Tongue (tissue), 1 donor: ENCODE measurements at regions not wholly inside any gene's neighbourhood (a gene's known extent, or its start where the extent isn't known, plus 50 kb on each side); places are given as distances from the start of the nearest gene placed in this dataset.

Source experiments
- DNase-seq: peaks from one replicate; pipeline ENCODE4 v3.0.0-alpha.2; 2015

GRCh38 chr3:43180027-43180426, 74.1 kb upstream of the POMGNT2 start:
- DNase-seq = peak; percentile 33

- no peak for DNase-seq
These were observed 73.0 kb upstream of the POMGNT2 start for GRCh38 chr3:43178891-43179366.

GRCh38 chr3:43177085-43177484, 71.2 kb upstream of the POMGNT2 start:
- DNase-seq = no peak

- DNase-seq = peak; percentile 12
These were observed 70.8 kb upstream of the POMGNT2 start for GRCh38 chr3:43176666-43177065.

- no peak for DNase-seq
These were observed 69.7 kb upstream of the POMGNT2 start for GRCh38 chr3:43175541-43175940.

- DNase-seq = no peak
These were observed 68.1 kb upstream of the POMGNT2 start for GRCh38 chr3:43173949-43174348.

GRCh38 chr3:43171748-43172147, 65.9 kb upstream of the POMGNT2 start:
- no peak for DNase-seq

GRCh38 chr3:43170553-43170952, 64.7 kb upstream of the POMGNT2 start:
- no peak for DNase-seq

- DNase-seq = no peak
These were observed 64.1 kb upstream of the POMGNT2 start for GRCh38 chr3:43169987-43170386.

- no peak for DNase-seq
These were observed 60.5 kb upstream of the POMGNT2 start for GRCh38 chr3:43166406-43166805.

- no peak for DNase-seq
These were observed 59.9 kb upstream of the POMGNT2 start for GRCh38 chr3:43165786-43166185.

- DNase-seq = no peak
These were observed 58.1 kb upstream of the POMGNT2 start for GRCh38 chr3:43163895-43164493.

- peak; percentile 88 for DNase-seq
These were observed 56.6 kb upstream of the POMGNT2 start for GRCh38 chr3:43162230-43163084.

- no peak for DNase-seq
These were observed 55.9 kb upstream of the POMGNT2 start for GRCh38 chr3:43161684-43162229.

GRCh38 chr3:43160664-43161063, 54.8 kb upstream of the POMGNT2 start:
- DNase-seq = no peak

- no peak for DNase-seq
These were observed 54.0 kb upstream of the POMGNT2 start for GRCh38 chr3:43159876-43160255.

- DNase-seq = no peak
These were observed 53.4 kb upstream of the POMGNT2 start for GRCh38 chr3:43159131-43159875.

GRCh38 chr3:43156812-43157455, 51.1 kb upstream of the POMGNT2 start:
- DNase-seq = no peak

- peak; percentile 77 for DNase-seq
These were observed 49.7 kb upstream of the POMGNT2 start for GRCh38 chr3:43155464-43156121.
